K562 (cell line): ENCODE measurements at regions not wholly inside any gene's neighbourhood (a gene's known extent, or its start where the extent isn't known, plus 50 kb on each side); places are given as distances from the start of the nearest gene placed in this dataset.

Experiments
- BDP1 ChIP-seq: IDR thresholded peaks from 3 replicates; pipeline ENCODE4 v1.6.1; 2011; ENCODE audit not compliant: insufficient read length, insufficient read depth
- CLOCK ChIP-seq: fragments of 250-450 bp; sonication (Bioruptor Pico); IDR thresholded peaks from 2 replicates; pipeline ENCODE4 v1.4.0; 2020; ENCODE audit warnings: mild to moderate bottlenecking, moderate library complexity, borderline replicate concordance
- DIDO1 ChIP-seq: fragments of 450-650 bp; IDR thresholded peaks from 2 replicates; pipeline ENCODE4 v1.6.1; 2016; ENCODE audit warnings: low read depth, missing biosample characterization, missing genetic modification characterization
- EP400 ChIP-seq: fragments of 450-650 bp; IDR thresholded peaks from 2 replicates; pipeline ENCODE4 v1.6.1; 2017; ENCODE audit warnings: antibody characterized with exemption, mild to moderate bottlenecking, moderate library complexity
- HES1 ChIP-seq: fragments of 450-650 bp; IDR thresholded peaks from 2 replicates; pipeline ENCODE4 v1.6.1; 2016; ENCODE audit warnings: low read depth, mild to moderate bottlenecking, moderate library complexity
- HMBOX1 ChIP-seq: sonication (generic); IDR thresholded peaks from 2 replicates; pipeline ENCODE4 v1.6.1; 2016
- JUN ChIP-seq, 2 experiments: sonication (generic) in 1 of 2; formaldehyde crosslinking in 1 of 2; IDR thresholded peaks; 2 replicates each; pipeline versions ENCODE4 v1.6.1 to v1.8.0; 2012 to 2022; ENCODE audit warnings: borderline replicate concordance in 2 of 2, mild to moderate bottlenecking in 2 of 2, improper control_type of control experiment in 1 of 2, low read depth in 1 of 2, low read length in 1 of 2, missing genetic modification reagents in 1 of 2
- NCOR1 ChIP-seq: fragments of 450-650 bp; IDR thresholded peaks from 2 replicates; pipeline ENCODE4 v1.6.1; 2016; ENCODE audit warnings: mild to moderate bottlenecking, moderate library complexity
- NRF1 ChIP-seq, 2 experiments: fragments of 450-650 bp; IDR thresholded peaks in 1 of 2; conservative IDR thresholded peaks in 1 of 2; 2 replicates each; pipeline ENCODE4 v1.6.1; 2014; ENCODE audit warnings: mild to moderate bottlenecking in 2 of 2
- PRMT5 ChIP-seq: sonication (generic); formaldehyde crosslinking; IDR thresholded peaks from 2 replicates; pipeline ENCODE4 v1.5.0; 2020; ENCODE audit warnings: missing genetic modification reagents
- RBFOX2 ChIP-seq: fragments of 200-400 bp; formaldehyde crosslinking; IDR thresholded peaks from 2 replicates; pipeline ENCODE4 v1.6.1; 2017; ENCODE audit warnings: low read depth, mild to moderate bottlenecking, low read length, moderate library complexity
- SMC3 ChIP-seq: conservative IDR thresholded peaks from 2 replicates; pipeline ENCODE4 v1.6.1; 2011; ENCODE audit warnings: low read depth, low read length, improper control_type of control experiment; ENCODE audit not compliant: insufficient read depth
- TAF9B ChIP-seq: fragments of 450-650 bp; IDR thresholded peaks from 2 replicates; pipeline ENCODE4 v1.6.1; 2018; ENCODE audit warnings: mild to moderate bottlenecking; ENCODE audit not compliant: partially characterized antibody
- TARDBP ChIP-seq: fragments of 450-650 bp; IDR thresholded peaks from 2 replicates; pipeline ENCODE4 v1.6.1; 2016
- TEAD2 ChIP-seq: fragments of 450-650 bp; IDR thresholded peaks from 2 replicates; pipeline ENCODE4 v1.6.1; 2016; ENCODE audit warnings: missing genetic modification characterization, control low read depth, missing compliant biosample characterization
- TRIM24 ChIP-seq, 2 experiments: fragments of 450-650 bp; IDR thresholded peaks; 2 replicates each; pipeline ENCODE4 v1.6.1; 2016
- TSC22D4 ChIP-seq: fragments of 450-650 bp; IDR thresholded peaks from 2 replicates; pipeline ENCODE4 v1.6.1; 2016; ENCODE audit warnings: missing genetic modification characterization, missing biosample characterization, control low read depth
- ZEB2 ChIP-seq: fragments of 450-650 bp; IDR thresholded peaks from 2 replicates; pipeline ENCODE4 v1.6.1; 2016
- ZKSCAN8 ChIP-seq: fragments of 200-800 bp; sonication (Bioruptor generic); IDR thresholded peaks from 2 replicates; pipeline ENCODE4 v1.6.1; 2016; ENCODE audit warnings: missing genetic modification characterization, missing compliant biosample characterization
- ZNF277 ChIP-seq: fragments of 250-450 bp; sonication (Bioruptor Pico); IDR thresholded peaks from 2 replicates; pipeline ENCODE4 v1.8.0; 2022; ENCODE audit warnings: inconsistent platforms, mild to moderate bottlenecking, moderate library complexity, borderline replicate concordance
- ZNF639 ChIP-seq, 2 experiments: fragments of 200-800 bp in 1 of 2; sonication (Bioruptor generic) in 1 of 2; sonication (generic) in 1 of 2; formaldehyde crosslinking in 1 of 2; IDR thresholded peaks in 1 of 2; conservative IDR thresholded peaks in 1 of 2; 2 replicates each; pipeline versions ENCODE4 v1.5.0 to v1.6.1; 2016 to 2020; ENCODE audit warnings: missing compliant biosample characterization in 1 of 2, missing genetic modification characterization in 1 of 2, missing genetic modification reagents in 1 of 2

- no peak for TF ChIP-seq ZNF639 (CRISPR knock-in tag; conservative IDR thresholded peaks at IDR 0.05 in 1 of 2, IDR thresholded peaks at IDR 0.05 in 1 of 2)
- no peak for TF ChIP-seq TARDBP
- TF ChIP-seq ZEB2 = no peak
- TF ChIP-seq EP400 = no peak
- no peak for TF ChIP-seq ZKSCAN8 (CRISPR knock-in tag)
- TF ChIP-seq NCOR1 = peak; percentile 22; the same call in 1 of the 2 replicates
- TF ChIP-seq JUN (IDR thresholded peaks at IDR 0.05; ENCODE audit: borderline replicate concordance, low read depth, low read length) = no peak
- no peak for TF ChIP-seq JUN (CRISPR knock-in tag; IDR thresholded peaks at IDR 0.05; ENCODE audit: borderline replicate concordance)
- TF ChIP-seq ZNF277 (CRISPR knock-in tag) = no peak
- 0 out of 4 replicates have a peak, but pooled peaks of 1 of the 2 experiments have one; percentile 16 for TF ChIP-seq TRIM24 (IDR thresholded peaks at IDR 0.05)
- TF ChIP-seq RBFOX2 = no peak
- TF ChIP-seq SMC3 = no peak
- no peak for TF ChIP-seq HES1
- no peak for TF ChIP-seq PRMT5 (CRISPR knock-in tag)
- TF ChIP-seq NRF1 (conservative IDR thresholded peaks at IDR 0.05 in 1 of 2, IDR thresholded peaks at IDR 0.05 in 1 of 2) = no peak
- TF ChIP-seq DIDO1 (tag) = no peak
- TF ChIP-seq TEAD2 (tag) = no peak
- TF ChIP-seq TSC22D4 (tag) = no peak
- TF ChIP-seq CLOCK (CRISPR knock-in tag) = no peak
- TF ChIP-seq TAF9B = no peak
- TF ChIP-seq BDP1 = no peak
- TF ChIP-seq HMBOX1 = peak; percentile 58
Measured at GRCh38 chr6:47416396-47417345, 60.9 kb upstream of the CD2AP start (continued).
